Stimulated activated CD4-positive, alpha-beta T cell treated with anti-CD3 and anti-CD28 coated beads, Interleukin-1b, Interleukin-23, amount 100 ng/mL, for 24 hours (primary cell): ENCODE measurements at regions not wholly inside any gene's neighbourhood (a gene's known extent, or its start where the extent isn't known, plus 50 kb on each side); places are given as distances from the start of the nearest gene placed in this dataset.
"Not testable (repeated sequence)": the region's sequence is repeated elsewhere in the genome, so short reads cannot be mapped to it uniquely, and the experiment has no call there.

ENCODE experiments used
- DNase-seq, 4 experiments: peaks; one replicate each; pipeline ENCODE4 v3.0.0-alpha.2; 2020; ENCODE audit warnings: low read depth in 4 of 4, low spot score in 1 of 4

DNA sequence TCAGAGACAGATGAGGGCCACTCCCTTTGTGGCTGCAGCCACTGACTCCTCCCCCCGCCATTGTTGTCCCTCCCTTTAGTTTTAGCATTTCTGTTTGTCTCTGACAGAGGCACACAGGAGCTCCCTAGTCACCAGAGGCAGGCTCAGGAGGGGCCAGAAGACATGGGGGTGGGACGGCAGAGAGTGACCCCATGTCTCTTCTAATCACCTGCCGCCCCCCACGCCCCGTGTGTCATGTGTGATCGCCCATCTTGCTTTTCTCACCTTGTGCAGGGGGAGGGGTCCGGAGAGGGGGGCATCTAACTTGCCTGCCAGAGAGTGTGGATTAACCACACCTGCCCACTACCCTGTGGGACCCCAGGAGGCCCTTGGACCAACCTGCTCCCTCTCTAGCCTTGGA lies 246.7 kb upstream of the TP53TG3C start:
- DNase-seq: not testable (repeated sequence)

DNA sequence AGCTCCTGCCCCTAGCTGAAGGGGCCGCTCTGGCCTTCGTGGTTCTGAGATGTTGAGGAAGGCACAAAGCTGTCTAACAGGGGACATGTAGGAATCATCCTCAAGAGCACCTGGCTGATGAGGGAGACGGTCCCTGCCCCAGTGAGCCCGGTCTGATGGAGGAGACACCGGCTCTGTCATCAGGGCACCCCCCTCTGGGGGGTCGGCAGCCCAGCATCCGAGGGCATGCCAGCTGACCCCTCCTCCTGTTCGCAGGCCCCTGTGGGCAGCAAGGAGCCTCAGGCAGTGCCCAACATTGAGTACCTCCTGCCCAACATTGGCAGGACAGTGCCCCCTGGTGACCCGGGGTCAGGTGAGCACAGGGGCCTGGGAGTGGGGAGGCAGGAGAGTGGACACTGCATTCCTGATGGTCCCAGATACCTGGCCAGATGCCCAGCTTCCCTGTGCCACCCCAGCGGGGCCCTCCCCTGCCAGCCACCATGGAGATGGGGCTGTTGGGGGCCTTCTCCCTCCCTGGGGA lies 247.9 kb upstream of the TP53TG3C start:
- DNase-seq: not testable (repeated sequence)

GRCh38 chr16:32945311-32945710 lies 248.7 kb upstream of the TP53TG3C start:
- DNase-seq: not testable (repeated sequence)

DNA sequence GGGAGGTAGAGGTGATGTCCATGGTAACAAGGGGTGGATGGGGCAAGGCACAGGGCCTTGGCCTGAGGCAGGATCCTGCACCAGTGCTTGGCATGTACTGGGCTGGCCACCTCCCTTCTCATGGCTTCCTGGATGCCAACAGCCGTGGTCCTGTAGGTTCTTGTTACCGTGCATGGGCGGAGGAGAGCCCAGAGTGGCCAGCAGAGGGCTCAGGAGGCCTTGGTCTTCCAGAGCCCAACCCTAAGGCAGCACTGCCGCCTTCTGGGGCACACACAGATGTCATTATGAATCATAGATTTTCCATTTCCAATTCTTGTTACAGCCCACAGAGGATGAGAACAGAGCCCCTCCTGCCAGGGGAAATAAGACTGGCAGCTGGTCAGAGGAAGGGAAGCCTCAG lies 254.2 kb upstream of the TP53TG3C start:
- not testable (repeated sequence) for DNase-seq

- DNase-seq: not testable (repeated sequence)
Measured at GRCh38 chr16:32937929-32938328, 256.1 kb upstream of the TP53TG3C start.

DNA sequence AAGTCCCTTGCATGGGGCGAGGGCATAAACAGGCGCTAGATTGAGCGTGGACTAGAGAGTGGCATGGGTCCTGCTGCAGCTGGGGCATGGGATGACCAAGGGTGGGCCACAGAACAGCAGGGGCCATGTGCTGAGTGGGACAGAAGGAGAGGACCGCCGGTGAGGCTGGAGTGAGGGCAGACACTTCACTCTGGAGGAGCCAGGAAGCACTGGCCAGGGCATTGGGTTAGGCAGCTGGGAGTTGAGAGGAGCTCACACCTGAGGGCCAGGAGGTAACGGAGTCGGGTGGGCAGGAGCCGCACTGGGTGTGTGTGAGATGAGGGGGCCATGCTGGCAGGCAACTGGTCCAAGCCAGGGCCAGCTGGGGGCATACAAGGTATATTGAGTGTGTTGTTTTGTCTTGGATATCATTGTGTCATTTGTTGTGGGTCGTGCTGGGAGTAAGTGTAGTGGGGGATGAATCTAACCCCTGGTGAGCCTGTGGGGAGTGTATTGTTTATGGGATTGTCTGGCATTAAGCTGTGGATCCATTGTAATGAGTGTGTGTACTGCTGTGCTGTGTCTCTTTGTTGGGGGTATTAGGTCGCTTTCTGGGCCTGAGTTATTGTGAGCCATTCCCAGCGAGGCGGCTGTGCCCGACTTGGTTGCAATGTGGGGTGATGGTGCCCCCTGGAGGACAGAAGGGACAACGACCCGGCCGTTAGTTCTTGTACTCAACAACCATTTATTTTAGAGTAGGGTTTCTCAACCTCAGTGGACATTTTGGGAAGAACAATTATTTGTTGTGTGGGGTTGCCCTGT lies 256.5 kb upstream of the TP53TG3 start:
- DNase-seq: peak in 1 of 4 experiments; percentile 1

DNA sequence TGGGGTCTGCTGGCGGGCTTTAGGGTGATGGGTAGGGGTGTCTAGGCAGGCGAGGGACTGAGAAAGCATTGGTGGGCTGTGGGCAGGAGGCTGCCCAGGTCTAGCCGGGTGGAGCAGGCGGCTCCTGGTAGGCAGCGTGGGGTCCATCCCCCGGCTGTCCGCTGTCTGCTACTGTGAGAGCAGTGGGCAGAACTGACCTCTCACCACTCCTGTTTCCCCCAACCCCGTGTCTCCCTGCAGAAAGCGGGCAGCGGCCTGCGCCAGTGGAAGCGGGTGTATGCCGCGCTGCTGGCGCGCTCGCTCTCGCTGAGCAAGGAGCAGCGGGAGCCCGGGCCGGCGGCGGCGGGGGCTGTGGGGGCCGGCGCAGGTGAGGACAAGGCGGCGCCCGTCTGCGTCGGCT lies 249.2 kb upstream of the TP53TG3 start:
- DNase-seq: not testable (repeated sequence)

DNA sequence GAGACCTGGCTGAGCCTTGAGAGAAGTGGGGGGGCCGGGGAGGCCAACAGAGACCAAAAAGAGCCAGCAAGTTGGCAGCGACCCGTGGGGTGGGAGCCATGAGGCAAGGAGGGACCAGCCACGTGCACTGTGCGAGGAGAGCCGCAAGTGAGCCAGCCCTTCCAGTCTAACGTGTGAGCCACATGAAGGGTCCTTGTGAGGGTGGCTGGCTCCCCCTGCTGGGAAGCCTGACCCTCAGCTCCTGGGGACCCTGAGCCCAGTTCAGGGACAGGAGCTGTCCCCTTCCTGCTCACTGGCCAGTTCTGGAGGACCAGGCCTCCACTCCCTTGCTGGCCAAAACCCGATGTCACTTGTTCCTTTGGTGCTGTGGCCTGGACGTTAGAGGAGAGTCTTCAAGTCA lies 246.6 kb upstream of the TP53TG3 start:
- not testable (repeated sequence) for DNase-seq

- DNase-seq: not testable (repeated sequence)
Measured at GRCh38 chr16:32915346-32915745, 239.4 kb upstream of the TP53TG3 start.

- DNase-seq: peak in 2 of 4 experiments; percentile 11
Measured at GRCh38 chr16:32897782-32898181, 221.8 kb upstream of the TP53TG3 start.

DNA sequence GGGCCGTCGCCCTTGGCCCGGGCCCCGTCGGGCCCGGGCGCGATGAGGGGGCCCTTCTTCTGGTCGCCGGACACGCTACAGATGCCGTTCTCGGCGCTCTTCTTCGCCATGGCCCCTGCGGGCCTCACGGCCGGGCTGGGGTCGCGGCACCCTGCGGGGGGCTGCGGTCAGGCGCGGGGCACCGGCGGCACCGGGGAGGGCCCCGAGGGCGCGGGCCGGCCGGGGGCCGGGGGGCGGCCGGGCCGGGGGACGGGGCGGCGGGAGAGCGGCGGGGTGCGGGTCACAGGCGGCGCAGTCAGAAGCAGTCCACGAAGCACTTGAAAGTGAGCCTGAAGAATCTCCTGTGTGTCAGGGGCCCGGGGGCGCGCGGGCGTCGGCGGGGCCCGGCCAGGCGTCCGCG lies 209.4 kb upstream of the TP53TG3 start:
- DNase-seq: not testable (repeated sequence)

- not testable (repeated sequence) for DNase-seq
Measured at GRCh38 chr16:32884556-32884955, 208.6 kb upstream of the TP53TG3 start.

- DNase-seq: not testable (repeated sequence)
Measured at GRCh38 chr16:32882328-32882857, 206.4 kb upstream of the TP53TG3 start.

GRCh38 chr16:32881631-32882030 lies 205.7 kb upstream of the TP53TG3 start:
- not testable (repeated sequence) for DNase-seq

- DNase-seq: not testable (repeated sequence)
Measured at GRCh38 chr16:32880009-32880408, 204.0 kb upstream of the TP53TG3 start.

GRCh38 chr16:32876718-32877117 lies 200.8 kb upstream of the TP53TG3 start:
- not testable (repeated sequence) for DNase-seq

DNA sequence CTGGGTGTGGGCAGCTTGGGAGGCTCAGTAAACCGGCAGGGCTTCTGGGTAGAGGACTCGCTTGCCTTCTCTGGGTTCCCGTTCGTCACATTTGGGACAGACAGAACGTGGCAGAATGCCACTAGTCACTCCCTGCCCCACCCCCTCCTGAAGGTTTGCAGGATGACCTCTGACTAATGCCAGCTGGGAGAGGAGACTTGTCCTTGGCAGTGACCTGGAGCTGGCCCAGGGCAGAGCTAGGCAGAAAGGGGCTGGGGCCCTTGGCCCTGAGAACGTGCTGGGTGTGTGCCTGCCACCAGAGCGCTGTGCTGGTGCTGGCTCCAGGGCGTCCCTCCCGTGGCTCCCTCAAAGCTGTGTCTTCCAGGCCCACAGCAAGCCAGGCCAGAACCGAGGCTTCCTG lies 197.8 kb upstream of the TP53TG3 start:
- DNase-seq: not testable (repeated sequence)

DNA sequence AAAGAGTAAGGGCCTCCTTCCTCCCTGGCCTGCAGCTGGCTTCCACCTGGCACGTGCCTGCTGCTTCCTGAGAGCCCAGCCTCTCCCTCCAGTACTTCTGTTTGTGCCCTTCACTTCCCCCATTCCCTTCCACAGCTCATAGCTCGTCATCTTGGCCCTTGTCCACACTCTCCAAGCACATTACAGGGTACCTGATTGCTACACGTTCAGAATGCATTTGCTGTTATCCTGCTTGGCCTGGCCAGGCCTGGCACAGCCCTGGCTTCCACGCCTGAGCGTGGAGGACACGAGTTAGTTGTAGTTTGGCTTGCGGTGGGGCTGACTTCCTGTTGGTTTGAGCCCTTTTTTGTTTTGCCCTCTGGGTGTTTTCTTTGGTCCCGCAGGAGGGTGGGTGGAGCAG lies 197.2 kb upstream of the TP53TG3 start:
- not testable (repeated sequence) for DNase-seq

DNA sequence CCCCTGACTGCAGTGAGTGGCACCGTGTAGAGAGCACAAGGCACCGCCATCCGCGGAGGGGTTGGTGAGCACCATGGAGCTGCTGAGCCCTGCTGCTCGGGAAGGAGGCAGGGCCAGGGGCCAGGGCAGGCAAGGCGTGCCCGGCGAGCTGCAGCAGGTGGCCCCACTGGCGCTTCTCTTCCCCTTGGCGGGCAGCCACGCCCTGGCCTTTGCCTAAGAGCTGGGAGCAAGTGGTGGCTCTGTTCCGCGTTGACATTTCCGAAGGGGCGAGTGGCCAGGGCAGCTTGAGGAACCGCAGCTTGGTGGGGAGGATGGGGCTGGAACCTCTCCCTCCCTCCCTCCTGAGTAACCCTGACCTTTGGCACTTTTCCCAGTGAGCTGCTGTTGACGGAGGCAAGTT lies 194.7 kb upstream of the TP53TG3 start:
- DNase-seq: not testable (repeated sequence)

- DNase-seq: not testable (repeated sequence)
Measured at GRCh38 chr16:32868334-32868733, 192.4 kb upstream of the TP53TG3 start.

- DNase-seq: not testable (repeated sequence)
Measured at GRCh38 chr16:32865284-32865683, 189.3 kb upstream of the TP53TG3 start.

DNA sequence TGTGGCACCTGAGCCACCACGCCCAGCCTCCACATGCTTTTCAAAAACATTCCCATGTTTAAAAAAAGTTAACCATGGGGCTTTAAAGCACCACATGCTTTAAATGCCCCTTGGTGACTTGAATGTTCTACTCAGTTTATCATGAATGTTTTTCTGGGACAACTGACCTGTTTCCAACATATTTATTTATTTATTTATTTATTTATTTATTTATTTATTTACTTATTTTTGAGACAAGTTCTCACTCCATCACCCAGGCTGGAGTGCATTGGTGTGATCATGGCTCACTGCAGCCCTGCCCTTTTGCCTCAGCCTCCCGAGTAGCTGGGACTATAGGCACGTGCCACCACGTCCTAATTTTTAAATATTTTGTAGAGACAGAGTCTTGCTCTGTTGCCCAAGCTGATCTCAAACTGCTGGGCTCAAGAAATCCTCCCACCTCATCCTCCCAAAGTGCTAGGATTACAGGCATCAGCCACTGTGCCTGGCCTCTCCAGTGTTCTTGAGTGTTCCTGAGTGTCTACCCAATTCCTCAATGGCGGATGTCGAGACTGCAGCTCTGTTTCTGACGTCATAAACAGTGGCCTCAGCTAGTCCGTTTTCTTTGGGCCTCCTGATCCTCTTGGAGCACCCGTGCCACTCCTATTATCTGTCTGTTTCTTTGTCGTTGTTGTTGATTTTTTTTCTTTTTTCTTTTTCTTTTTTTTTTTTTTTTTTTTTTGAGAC lies 185.7 kb upstream of the TP53TG3 start:
- not testable (repeated sequence) for DNase-seq
